Adrenal gland (tissue), 9 donors: ENCODE measurements at regions not wholly inside any gene's neighbourhood (a gene's known extent, or its start where the extent isn't known, plus 50 kb on each side); places are given as distances from the start of the nearest gene placed in this dataset.

ENCODE experiments used
- DNase-seq, 7 donors: peaks; one replicate each; pipeline ENCODE4 v3.0.0-alpha.2; 2019 to 2020
- H3K27ac ChIP-seq, 5 donors: fragments of 200-600 bp; sonication (generic) in 4 of 5; 1 replicate in 3 of 5; 2 replicates in 2 of 5; pipeline versions ENCODE4 v1.5.1 to v1.8.0; 2016 to 2020; ENCODE audit warnings: mild to moderate bottlenecking in 1 of 5
- H3K27me3 ChIP-seq: fragments of 200-600 bp; 2 replicates; pipeline ENCODE4 v1.8.0; 2021
- H3K36me3 ChIP-seq, 2 donors: fragments of 200-600 bp; replicated peaks in 1 of 2; 1 replicate in 1 of 2; 2 replicates in 1 of 2; pipeline versions ENCODE4 v1.5.1 to v1.8.0; 2018 to 2022
- H3K4me1 ChIP-seq, 2 donors: fragments of 200-600 bp; replicated peaks in 1 of 2; 1 replicate in 1 of 2; 2 replicates in 1 of 2; pipeline versions ENCODE4 v1.5.1 to v1.8.0; 2018 to 2021
- H3K4me3 ChIP-seq, 4 donors: fragments of 200-600 bp; sonication (generic) in 3 of 4; one replicate each; pipeline ENCODE4 v1.5.1; 2016 to 2018
- H3K9me3 ChIP-seq, 3 donors: fragments of 200-600 bp; sonication (generic) in 1 of 3; replicated peaks in 1 of 3; 1 replicate in 2 of 3; 2 replicates in 1 of 3; pipeline versions ENCODE4 v1.5.1 to v1.8.0; 2016 to 2021
- POLR2A ChIP-seq, 2 donors: fragments of 450-650 bp; IDR thresholded peaks; one replicate each; pipeline ENCODE4 v1.6.1; 2017; ENCODE audit warnings: antibody characterized with exemption in 2 of 2, mild to moderate bottlenecking in 2 of 2, moderate library complexity in 1 of 2
- WGBS, 4 donors: extraction: QIAGEN DNeasy Blood & Tissue Kit in 2 of 4; methylation state at CpG; one replicate each; pipeline versions ENCODE4 v1.1.5 to v1.1.7; 2013 to 2017; 5-methylcytosine and 5-hydroxymethylcytosine counted together
- intact Hi-C, 2 donors: fragments of 100-400 bp; cut with DNase I; formaldehyde crosslinking; loops; one replicate each; pipeline versions ENCODE4 v1.14.1 to v1.15.0; 2022 to 2023
- TF ChIP-seq, protein P1 (sequence below), 6 experiments: fragments of 450-650 bp in 4 of 6; fragments of 200-600 bp in 2 of 6; sonication (generic) in 1 of 6; IDR thresholded peaks; 1 replicate in 5 of 6; 2 replicates in 1 of 6; pipeline versions ENCODE4 v1.5.1 to v1.8.0; 2016 to 2021; ENCODE audit warnings: antibody characterized with exemption in 6 of 6, mild to moderate bottlenecking in 2 of 6, moderate library complexity in 1 of 6
- donor health status: healthy with polysubstance abuse.
- donor health status: Bipolar disorder and iron deficiency.
- donor health status: DM: yes; HTN: yes; CAD: no.
- donor health status: DM: no; HTN: no; CAD: no.
- donor health status: DM: no; HTN: no; CAD: no.

GRCh38 chr9:23542927-23543326 lies 283.1 kb downstream of the ELAVL2 start:
- Histone ChIP-seq H3K9me3 (no peaks in the 10 kb centered on the region), H3K4me3 (no peak overlapping the region), H3K4me1 (peaks cover 0 to 4% of the 10 kb centered on the region in 2 donors), H3K27ac (no peak overlapping the region), H3K36me3 (no peaks in the 10 kb centered on the region), H3K27me3 (no peaks in the 10 kb centered on the region)
- no peak for DNase-seq
- intact Hi-C loops, result no loop called here
- WGBS, 4 donors, result 43 to 50% (median 47%) methylated on average over 1 of the region's 1 CpG
- TF ChIP-seq POLR2A (IDR thresholded peaks at IDR 0.05), result no peak
- TF ChIP-seq, protein P1, sequence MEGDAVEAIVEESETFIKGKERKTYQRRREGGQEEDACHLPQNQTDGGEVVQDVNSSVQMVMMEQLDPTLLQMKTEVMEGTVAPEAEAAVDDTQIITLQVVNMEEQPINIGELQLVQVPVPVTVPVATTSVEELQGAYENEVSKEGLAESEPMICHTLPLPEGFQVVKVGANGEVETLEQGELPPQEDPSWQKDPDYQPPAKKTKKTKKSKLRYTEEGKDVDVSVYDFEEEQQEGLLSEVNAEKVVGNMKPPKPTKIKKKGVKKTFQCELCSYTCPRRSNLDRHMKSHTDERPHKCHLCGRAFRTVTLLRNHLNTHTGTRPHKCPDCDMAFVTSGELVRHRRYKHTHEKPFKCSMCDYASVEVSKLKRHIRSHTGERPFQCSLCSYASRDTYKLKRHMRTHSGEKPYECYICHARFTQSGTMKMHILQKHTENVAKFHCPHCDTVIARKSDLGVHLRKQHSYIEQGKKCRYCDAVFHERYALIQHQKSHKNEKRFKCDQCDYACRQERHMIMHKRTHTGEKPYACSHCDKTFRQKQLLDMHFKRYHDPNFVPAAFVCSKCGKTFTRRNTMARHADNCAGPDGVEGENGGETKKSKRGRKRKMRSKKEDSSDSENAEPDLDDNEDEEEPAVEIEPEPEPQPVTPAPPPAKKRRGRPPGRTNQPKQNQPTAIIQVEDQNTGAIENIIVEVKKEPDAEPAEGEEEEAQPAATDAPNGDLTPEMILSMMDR (IDR thresholded peaks at IDR 0.05), result no peak

DNA sequence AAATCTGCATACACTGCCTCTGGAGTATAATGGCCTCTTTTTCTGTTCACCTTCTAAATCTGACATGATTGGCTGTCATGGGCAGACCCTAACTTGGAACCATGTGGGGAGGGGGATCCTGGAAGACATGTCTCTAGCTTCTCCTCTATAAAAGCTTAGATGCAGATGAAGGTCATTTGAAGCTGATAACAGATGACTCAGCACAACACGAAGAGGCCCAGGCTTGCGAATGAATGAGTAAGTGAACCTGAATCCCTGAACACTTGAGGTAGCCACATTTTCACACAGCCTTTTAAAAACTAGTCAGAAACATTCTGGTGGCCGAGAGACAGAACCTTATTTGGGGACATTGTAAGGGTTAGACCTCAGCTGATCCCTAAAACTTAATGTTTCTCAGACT lies 282.6 kb downstream of the ELAVL2 start:
- Histone ChIP-seq H3K36me3 (no peaks in the 10 kb centered on the region), H3K27me3 (no peaks in the 10 kb centered on the region), H3K9me3 (no peaks in the 10 kb centered on the region), H3K4me1 (peaks cover 0 to 4% of the 10 kb centered on the region in 2 donors), H3K27ac (no peak overlapping the region), H3K4me3 (no peak overlapping the region)
- no peak for TF ChIP-seq POLR2A (IDR thresholded peaks at IDR 0.05)
- TF ChIP-seq, protein P1 (IDR thresholded peaks at IDR 0.05), result no peak
- WGBS, 4 donors, result 28 to 36% (median 34%) methylated on average over 3 of the region's 3 CpGs
- DNase-seq, result peak in 5 of 7 donors; percentile 31 to 51 (median 40)
- intact Hi-C loops, result no loop called here

GRCh38 chr9:23545728-23546127 lies 280.3 kb downstream of the ELAVL2 start:
- intact Hi-C loops, result no loop called here
- Histone ChIP-seq H3K27ac (no peak overlapping the region), H3K9me3 (no peaks in the 10 kb centered on the region), H3K27me3 (no peaks in the 10 kb centered on the region), H3K36me3 (no peaks in the 10 kb centered on the region), H3K4me3 (no peak overlapping the region), H3K4me1 (peaks cover 0 to 4% of the 10 kb centered on the region in 2 donors)
- TF ChIP-seq, protein P1 (IDR thresholded peaks at IDR 0.05), result no peak
- TF ChIP-seq POLR2A (IDR thresholded peaks at IDR 0.05), result no peak
- WGBS, 4 donors, result 75 to 86% (median 79%) methylated on average over 3 of the region's 3 CpGs
- no peak for DNase-seq

- H3K36me3 ChIP-seq, result no peaks in the 10 kb centered on the region
- no peak overlapping the region for H3K27ac ChIP-seq
- intact Hi-C loops, result no loop called here
- H3K4me3 ChIP-seq, result no peak overlapping the region
- H3K27me3 ChIP-seq, result no peaks in the 10 kb centered on the region
- no peaks in the 10 kb centered on the region for H3K4me1 ChIP-seq
- no peak for DNase-seq
- H3K9me3 ChIP-seq, result no peaks in the 10 kb centered on the region
- TF ChIP-seq POLR2A (IDR thresholded peaks at IDR 0.05), result no peak
- TF ChIP-seq, protein P1 (IDR thresholded peaks at IDR 0.05), result no peak
- WGBS, 4 donors, result 65 to 87% (median 81%) methylated on average over 2 of the region's 2 CpGs
Measured at GRCh38 chr9:23551311-23551721, 274.7 kb downstream of the ELAVL2 start.
